ENCODE measurements at regions not wholly inside any gene's neighbourhood (a gene's known extent, or its start where the extent isn't known, plus 50 kb on each side); places are given as distances from the start of the nearest gene placed in this dataset.

- no peak overlapping the region for H3K4me3 ChIP-seq (ENCODE audit: low read depth, low read length)
- no peak for TF ChIP-seq MYC (IDR thresholded peaks at IDR 0.05; ENCODE audit: low read depth, low read length)
- TF ChIP-seq POLR2A (IDR thresholded peaks at IDR 0.05; ENCODE audit: extremely low read depth, insufficient read length) = no peak
- no peak for TF ChIP-seq MAX (IDR thresholded peaks at IDR 0.05; ENCODE audit: low read depth, low read length)
- no peak for TF ChIP-seq CTCF (IDR thresholded peaks at IDR 0.05; ENCODE audit: low read depth, low read length)
- no peak for DNase-seq (ENCODE audit: low read depth)
Observed at GRCh38 chr13:105345730-105346129, 1189.7 kb downstream of the EFNB2 start.

- H3K4me3 ChIP-seq (ENCODE audit: low read depth, low read length) = no peak overlapping the region
- DNase-seq (ENCODE audit: low read depth) = no peak
- TF ChIP-seq POLR2A (IDR thresholded peaks at IDR 0.05; ENCODE audit: extremely low read depth, insufficient read length) = no peak
- TF ChIP-seq CTCF (IDR thresholded peaks at IDR 0.05; ENCODE audit: low read depth, low read length) = no peak
- no peak for TF ChIP-seq MYC (IDR thresholded peaks at IDR 0.05; ENCODE audit: low read depth, low read length)
- TF ChIP-seq MAX (IDR thresholded peaks at IDR 0.05; ENCODE audit: low read depth, low read length) = no peak
Observed at GRCh38 chr13:105345131-105345530, 1190.3 kb downstream of the EFNB2 start.

- TF ChIP-seq MAX (IDR thresholded peaks at IDR 0.05; ENCODE audit: low read depth, low read length) (no peak), CTCF (IDR thresholded peaks at IDR 0.05; ENCODE audit: low read depth, low read length) (no peak), POLR2A (IDR thresholded peaks at IDR 0.05; ENCODE audit: extremely low read depth, insufficient read length) (no peak), MYC (IDR thresholded peaks at IDR 0.05; ENCODE audit: low read depth, low read length) (no peak)
- peak; percentile 3 for DNase-seq (ENCODE audit: low read depth)
- no peak overlapping the region for H3K4me3 ChIP-seq (ENCODE audit: low read depth, low read length)
Observed at GRCh38 chr13:105343134-105343806, 1192.2 kb downstream of the EFNB2 start.

- TF ChIP-seq MAX (IDR thresholded peaks at IDR 0.05; ENCODE audit: low read depth, low read length) = no peak
- TF ChIP-seq POLR2A (IDR thresholded peaks at IDR 0.05; ENCODE audit: extremely low read depth, insufficient read length) = no peak
- no peak for TF ChIP-seq CTCF (IDR thresholded peaks at IDR 0.05; ENCODE audit: low read depth, low read length)
- no peak for TF ChIP-seq MYC (IDR thresholded peaks at IDR 0.05; ENCODE audit: low read depth, low read length)
- H3K4me3 ChIP-seq (ENCODE audit: low read depth, low read length) = no peak overlapping the region
Observed at GRCh38 chr13:105342281-105342820, 1193.1 kb downstream of the EFNB2 start.

GRCh38 chr13:105341758-105342157, 1193.7 kb downstream of the EFNB2 start:
- TF ChIP-seq POLR2A (IDR thresholded peaks at IDR 0.05; ENCODE audit: extremely low read depth, insufficient read length) = no peak
- TF ChIP-seq MYC (IDR thresholded peaks at IDR 0.05; ENCODE audit: low read depth, low read length) = no peak
- TF ChIP-seq CTCF (IDR thresholded peaks at IDR 0.05; ENCODE audit: low read depth, low read length) = no peak
- no peak for TF ChIP-seq MAX (IDR thresholded peaks at IDR 0.05; ENCODE audit: low read depth, low read length)
- no peak for DNase-seq (ENCODE audit: low read depth)
- H3K4me3 ChIP-seq (ENCODE audit: low read depth, low read length) = no peak overlapping the region

More at GRCh38 chr13:105342281-105342820, 1193.1 kb downstream of the EFNB2 start:
- no peak for DNase-seq (ENCODE audit: low read depth)

Data from NB4 (cell line).